Upper lobe of left lung (tissue), 4 donors: ENCODE measurements at regions not wholly inside any gene's neighbourhood (a gene's known extent, or its start where the extent isn't known, plus 50 kb on each side); places are given as distances from the start of the nearest gene placed in this dataset.

ENCODE experiments used
- EP300 ChIP-seq, 4 donors: sonication (generic); formaldehyde crosslinking; IDR thresholded peaks; one replicate each; pipeline ENCODE4 v1.5.1; 2017; ENCODE audit warnings: antibody characterized with exemption in 4 of 4, control low read depth in 2 of 4
- POLR2A ChIP-seq, 4 donors: fragments of 450-650 bp; IDR thresholded peaks; one replicate each; pipeline ENCODE4 v1.5.1; 2016 to 2017; ENCODE audit warnings: antibody characterized with exemption in 4 of 4, mild to moderate bottlenecking in 2 of 4
- TF ChIP-seq, protein P1 (sequence below), 6 experiments: fragments of 450-650 bp in 4 of 6; fragments of 200-600 bp in 2 of 6; sonication (generic) in 2 of 6; IDR thresholded peaks; one replicate each; pipeline ENCODE4 v1.5.1; 2016 to 2019; ENCODE audit warnings: antibody characterized with exemption in 6 of 6

DNA sequence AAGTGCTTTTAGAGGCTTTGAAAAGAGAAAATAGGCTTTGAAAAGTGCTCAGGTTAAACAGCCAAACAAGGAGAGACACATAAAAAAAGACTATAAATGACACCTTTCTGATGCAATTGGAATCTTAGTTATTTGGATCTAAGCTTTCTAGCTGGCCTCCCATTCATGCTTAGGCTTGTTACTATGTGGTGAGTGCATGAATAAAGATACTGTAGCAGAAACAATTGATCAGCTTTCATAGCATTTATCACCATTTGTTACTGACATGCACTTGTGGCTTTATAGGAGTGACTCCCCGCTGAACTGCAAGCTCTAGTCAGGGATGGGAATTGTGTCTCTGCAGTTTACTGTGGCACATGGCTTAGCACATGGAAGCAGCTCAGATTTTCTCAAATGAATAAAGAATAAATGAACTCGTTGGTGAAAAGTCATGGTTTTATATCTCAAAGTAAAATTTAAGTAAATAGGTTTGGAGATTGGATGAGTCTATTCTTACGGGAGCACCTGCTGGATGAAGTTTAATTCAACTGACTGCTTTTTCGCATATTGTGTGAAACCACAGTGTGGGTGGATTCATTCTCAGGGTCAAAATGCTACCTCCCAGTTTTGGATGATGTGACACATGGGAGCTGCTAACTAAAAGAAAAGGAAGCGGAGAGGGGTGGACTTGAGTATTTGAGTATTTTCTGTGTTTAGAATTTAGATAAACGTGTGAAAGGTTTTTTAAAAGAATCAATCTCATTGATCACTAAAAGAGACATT, 91.1 kb upstream of the NOL4 start:
- TF ChIP-seq EP300 (IDR thresholded peaks at IDR 0.05) (no peak), POLR2A (IDR thresholded peaks at IDR 0.05) (no peak)
- TF ChIP-seq, protein P1, sequence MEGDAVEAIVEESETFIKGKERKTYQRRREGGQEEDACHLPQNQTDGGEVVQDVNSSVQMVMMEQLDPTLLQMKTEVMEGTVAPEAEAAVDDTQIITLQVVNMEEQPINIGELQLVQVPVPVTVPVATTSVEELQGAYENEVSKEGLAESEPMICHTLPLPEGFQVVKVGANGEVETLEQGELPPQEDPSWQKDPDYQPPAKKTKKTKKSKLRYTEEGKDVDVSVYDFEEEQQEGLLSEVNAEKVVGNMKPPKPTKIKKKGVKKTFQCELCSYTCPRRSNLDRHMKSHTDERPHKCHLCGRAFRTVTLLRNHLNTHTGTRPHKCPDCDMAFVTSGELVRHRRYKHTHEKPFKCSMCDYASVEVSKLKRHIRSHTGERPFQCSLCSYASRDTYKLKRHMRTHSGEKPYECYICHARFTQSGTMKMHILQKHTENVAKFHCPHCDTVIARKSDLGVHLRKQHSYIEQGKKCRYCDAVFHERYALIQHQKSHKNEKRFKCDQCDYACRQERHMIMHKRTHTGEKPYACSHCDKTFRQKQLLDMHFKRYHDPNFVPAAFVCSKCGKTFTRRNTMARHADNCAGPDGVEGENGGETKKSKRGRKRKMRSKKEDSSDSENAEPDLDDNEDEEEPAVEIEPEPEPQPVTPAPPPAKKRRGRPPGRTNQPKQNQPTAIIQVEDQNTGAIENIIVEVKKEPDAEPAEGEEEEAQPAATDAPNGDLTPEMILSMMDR (IDR thresholded peaks at IDR 0.05), result no peak
